ENCODE measurements at regions not wholly inside any gene's neighbourhood (a gene's known extent, or its start where the extent isn't known, plus 50 kb on each side); places are given as distances from the start of the nearest gene placed in this dataset.

- TF ChIP-seq EZH2 (IDR thresholded peaks at IDR 0.05; ENCODE audit: low read depth, unreplicated experiment) (no peak), JUNB (IDR thresholded peaks at IDR 0.05; ENCODE audit: unreplicated experiment) (no peak), REST (IDR thresholded peaks at IDR 0.05; ENCODE audit: unreplicated experiment) (no peak), EZH2phosphoT487 (IDR thresholded peaks at IDR 0.05; ENCODE audit: unreplicated experiment) (no peak), ETS1 (IDR thresholded peaks at IDR 0.05) (no peak), ZNF114 (CRISPR knock-in tag; IDR thresholded peaks at IDR 0.05) (no peak), STAT1 (IDR thresholded peaks at IDR 0.05; ENCODE audit: unreplicated experiment) (no peak)
- TF ChIP-seq, protein P1, sequence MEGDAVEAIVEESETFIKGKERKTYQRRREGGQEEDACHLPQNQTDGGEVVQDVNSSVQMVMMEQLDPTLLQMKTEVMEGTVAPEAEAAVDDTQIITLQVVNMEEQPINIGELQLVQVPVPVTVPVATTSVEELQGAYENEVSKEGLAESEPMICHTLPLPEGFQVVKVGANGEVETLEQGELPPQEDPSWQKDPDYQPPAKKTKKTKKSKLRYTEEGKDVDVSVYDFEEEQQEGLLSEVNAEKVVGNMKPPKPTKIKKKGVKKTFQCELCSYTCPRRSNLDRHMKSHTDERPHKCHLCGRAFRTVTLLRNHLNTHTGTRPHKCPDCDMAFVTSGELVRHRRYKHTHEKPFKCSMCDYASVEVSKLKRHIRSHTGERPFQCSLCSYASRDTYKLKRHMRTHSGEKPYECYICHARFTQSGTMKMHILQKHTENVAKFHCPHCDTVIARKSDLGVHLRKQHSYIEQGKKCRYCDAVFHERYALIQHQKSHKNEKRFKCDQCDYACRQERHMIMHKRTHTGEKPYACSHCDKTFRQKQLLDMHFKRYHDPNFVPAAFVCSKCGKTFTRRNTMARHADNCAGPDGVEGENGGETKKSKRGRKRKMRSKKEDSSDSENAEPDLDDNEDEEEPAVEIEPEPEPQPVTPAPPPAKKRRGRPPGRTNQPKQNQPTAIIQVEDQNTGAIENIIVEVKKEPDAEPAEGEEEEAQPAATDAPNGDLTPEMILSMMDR (conservative IDR thresholded peaks at IDR 0.05; ENCODE audit: low read depth in 2 of 2) = no peak
Measured at GRCh38 chr3:10692039-10692622, 123.9 kb upstream of the SLC6A11 start.
